NT2/D1 (cell line): ENCODE measurements at regions not wholly inside any gene's neighbourhood (a gene's known extent, or its start where the extent isn't known, plus 50 kb on each side); places are given as distances from the start of the nearest gene placed in this dataset.

Experiments used
- DNase-seq: peaks from one replicate; pipeline ENCODE4 v3.0.0-alpha.2; 2011; ENCODE audit warnings: low read depth, low spot score
- H3K27me3 ChIP-seq: 2 replicates; pipeline ENCODE4 v1.6.0; 2011; ENCODE audit warnings: mild to moderate bottlenecking; ENCODE audit not compliant: insufficient read length, insufficient read depth
- H3K36me3 ChIP-seq: 2 replicates; pipeline ENCODE4 v1.6.1; 2011; ENCODE audit warnings: mild to moderate bottlenecking, low read length, mixed read lengths; ENCODE audit not compliant: insufficient read depth, insufficient read length
- H3K4me1 ChIP-seq: 2 replicates; pipeline ENCODE4 v1.5.1; 2011; ENCODE audit not compliant: insufficient read depth, insufficient read length
- H3K4me3 ChIP-seq: 2 replicates; pipeline ENCODE4 v1.5.1; 2011; ENCODE audit warnings: low read depth; ENCODE audit not compliant: insufficient read length
- H3K9ac ChIP-seq: 2 replicates; pipeline ENCODE4 v1.6.0; 2011; ENCODE audit warnings: low read depth; ENCODE audit not compliant: insufficient read length
- H3K9me3 ChIP-seq: 2 replicates; pipeline ENCODE4 v1.5.1; 2011; ENCODE audit warnings: mild to moderate bottlenecking, low read length; ENCODE audit not compliant: insufficient read depth
- SUZ12 ChIP-seq: IDR thresholded peaks from 2 replicates; pipeline ENCODE4 v1.6.1; 2011; ENCODE audit not compliant: insufficient read length, insufficient read depth; ENCODE audit errors: extremely low read depth
- YY1 ChIP-seq: IDR thresholded peaks from 2 replicates; pipeline ENCODE4 v1.6.1; 2011; ENCODE audit not compliant: insufficient read length, insufficient read depth
- ZNF274 ChIP-seq: IDR thresholded peaks from 2 replicates; pipeline ENCODE4 v1.6.1; 2011; ENCODE audit warnings: mild to moderate bottlenecking, low read depth, low read length

- no peaks in the 10 kb centered on the region for H3K4me1 ChIP-seq
- no peak overlapping the region for H3K4me3 ChIP-seq
- H3K9ac ChIP-seq: no peak overlapping the region
- no peaks in the 10 kb centered on the region for H3K9me3 ChIP-seq
- DNase-seq: peak; percentile 15
- TF ChIP-seq ZNF274 (no peak), YY1 (no peak), SUZ12 (no peak)
- H3K36me3 ChIP-seq: no peaks in the 10 kb centered on the region
- H3K27me3 ChIP-seq: no peaks in the 10 kb centered on the region
These were observed 72.0 kb upstream of the CALCR start for GRCh38 chr7:93646538-93646937.

GRCh38 chr7:93636276-93636675, 61.8 kb upstream of the CALCR start:
- Histone ChIP-seq H3K36me3 (no peaks in the 10 kb centered on the region), H3K9me3 (no peaks in the 10 kb centered on the region), H3K4me3 (no peak overlapping the region), H3K9ac (no peak overlapping the region), H3K4me1 (no peaks in the 10 kb centered on the region), H3K27me3 (no peaks in the 10 kb centered on the region)
- TF ChIP-seq YY1 (no peak), ZNF274 (no peak), SUZ12 (no peak)
- DNase-seq: no peak

- Histone ChIP-seq H3K36me3 (no peaks in the 10 kb centered on the region), H3K9me3 (no peaks in the 10 kb centered on the region), H3K4me1 (no peaks in the 10 kb centered on the region), H3K27me3 (no peaks in the 10 kb centered on the region), H3K4me3 (no peak overlapping the region), H3K9ac (no peak overlapping the region)
- no peak for DNase-seq
- TF ChIP-seq ZNF274: no peak
- TF ChIP-seq SUZ12: no peak
- no peak for TF ChIP-seq YY1
These were observed 57.8 kb upstream of the CALCR start for GRCh38 chr7:93632371-93632770.

GRCh38 chr7:93629291-93629801, 54.8 kb upstream of the CALCR start:
- DNase-seq: no peak

GRCh38 chr7:93626869-93627268, 52.3 kb upstream of the CALCR start:
- no peaks in the 10 kb centered on the region for H3K9me3 ChIP-seq
- H3K27me3 ChIP-seq: no peaks in the 10 kb centered on the region
- no peaks in the 10 kb centered on the region for H3K4me1 ChIP-seq
- no peaks in the 10 kb centered on the region for H3K36me3 ChIP-seq
- H3K9ac ChIP-seq: no peak overlapping the region
- TF ChIP-seq YY1: no peak
- no peak for TF ChIP-seq SUZ12
- TF ChIP-seq ZNF274: no peak
- no peak for DNase-seq
- no peak overlapping the region for H3K4me3 ChIP-seq

More at GRCh38 chr7:93629291-93629801, 54.8 kb upstream of the CALCR start:
- no peaks in the 10 kb centered on the region for H3K27me3 ChIP-seq
- no peak overlapping the region for H3K9ac ChIP-seq
- H3K36me3 ChIP-seq: no peaks in the 10 kb centered on the region
- TF ChIP-seq ZNF274 (no peak), SUZ12 (no peak), YY1 (no peak)
- H3K4me3 ChIP-seq: no peak overlapping the region
- no peaks in the 10 kb centered on the region for H3K4me1 ChIP-seq
- no peaks in the 10 kb centered on the region for H3K9me3 ChIP-seq
